ENCODE measurements at regions not wholly inside any gene's neighbourhood (a gene's known extent, or its start where the extent isn't known, plus 50 kb on each side); places are given as distances from the start of the nearest gene placed in this dataset.
"Not testable (repeated sequence)": the region's sequence is repeated elsewhere in the genome, so short reads cannot be mapped to it uniquely, and the experiment has no call there.

GRCh38 chr1:79207331-79207730 is 200.8 kb upstream of the ADGRL4 start:
- no peak for DNase-seq

GRCh38 chr1:79204779-79205479 is 198.4 kb upstream of the ADGRL4 start:
- DNase-seq, result no peak

- no peak for DNase-seq
Measured at GRCh38 chr1:79198832-79199231, 192.3 kb upstream of the ADGRL4 start.

- DNase-seq, result no peak
Measured at GRCh38 chr1:79197421-79197820, 190.9 kb upstream of the ADGRL4 start.

DNA sequence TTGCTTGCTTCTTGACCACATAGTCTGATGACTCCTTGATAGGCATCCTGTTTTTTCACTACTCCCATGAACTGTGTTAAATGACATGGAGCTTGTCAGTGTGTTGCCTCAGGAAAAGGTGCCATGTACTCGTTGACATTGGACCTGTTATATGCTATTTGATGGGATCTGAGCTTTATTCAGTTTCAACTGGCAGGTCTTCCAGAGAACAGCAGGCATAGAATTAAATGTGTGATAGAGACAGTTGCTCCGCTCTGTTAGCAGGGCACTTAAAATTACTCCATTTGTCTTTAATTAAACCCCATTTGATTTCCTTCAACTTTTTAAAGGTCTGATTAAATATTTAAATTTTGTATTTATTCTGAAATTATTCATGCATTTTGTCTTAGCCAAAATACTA is 189.7 kb upstream of the ADGRL4 start:
- no peak for DNase-seq

DNA sequence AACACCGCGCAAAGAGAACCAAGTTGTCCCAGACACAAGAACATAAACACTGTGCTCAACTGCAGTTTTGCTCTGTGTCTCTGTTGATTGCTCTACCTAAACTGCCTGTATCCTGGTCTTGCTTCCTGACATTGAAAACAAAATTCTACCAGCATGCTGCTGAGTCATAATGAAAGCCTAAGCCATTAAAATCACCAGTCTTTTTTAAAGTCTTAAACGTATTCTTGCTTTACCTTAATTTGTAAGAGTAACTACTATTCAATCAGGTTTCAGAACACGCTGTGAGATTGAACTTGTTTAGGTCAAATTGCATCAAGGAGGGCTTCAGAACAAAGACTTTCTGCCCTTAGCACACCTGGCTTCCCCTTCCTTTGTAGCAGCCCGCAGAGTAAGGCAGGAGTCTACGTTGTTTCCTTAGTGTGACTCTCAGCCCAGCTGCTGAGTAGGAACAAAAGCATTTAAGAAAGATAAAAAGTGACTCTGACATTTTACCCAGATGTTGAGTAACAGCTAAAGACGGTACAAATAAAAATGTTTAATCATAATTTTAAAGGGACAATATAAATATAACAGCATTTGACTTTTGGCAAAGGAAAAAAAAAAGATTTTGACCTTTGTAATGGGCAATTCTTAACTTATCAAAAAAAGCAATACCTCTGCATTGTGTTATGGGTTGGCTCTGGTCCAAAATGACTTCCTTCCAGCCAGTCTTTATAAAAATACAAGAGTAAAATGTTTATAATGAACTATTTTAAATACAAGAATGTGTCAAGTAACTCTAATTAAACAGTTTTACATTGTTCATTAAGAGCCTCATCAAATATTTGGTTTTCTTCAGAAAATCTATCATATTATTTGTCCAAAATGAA is 186.9 kb upstream of the ADGRL4 start:
- no peak for DNase-seq

- DNase-seq, result no peak
Measured at GRCh38 chr1:79190074-79190473, 183.5 kb upstream of the ADGRL4 start.

DNA sequence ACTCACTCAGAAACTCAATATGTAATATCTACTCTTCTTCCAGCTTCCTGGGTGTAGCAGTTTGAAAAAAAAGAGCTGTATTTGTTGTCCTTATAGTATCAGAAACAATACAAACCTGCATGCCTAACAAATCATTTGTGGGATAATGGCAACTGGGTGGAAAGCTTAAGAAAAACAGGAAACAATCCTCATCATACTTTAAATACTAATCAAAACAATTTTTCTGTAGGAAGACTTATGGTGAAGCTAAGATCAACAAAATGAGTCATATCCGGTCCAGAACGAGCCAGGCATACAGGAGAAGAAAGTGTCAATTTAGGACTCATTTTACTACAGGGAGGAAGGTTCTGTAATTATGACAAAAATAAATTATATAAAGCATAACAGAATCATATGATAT is 181.8 kb upstream of the ADGRL4 start:
- DNase-seq, result no peak

- DNase-seq, result no peak
Measured at GRCh38 chr1:79186260-79186659, 179.7 kb upstream of the ADGRL4 start.

- DNase-seq, result no peak
Measured at GRCh38 chr1:79177844-79178243, 171.3 kb upstream of the ADGRL4 start.

GRCh38 chr1:79161077-79161476 is 154.5 kb upstream of the ADGRL4 start:
- no peak for DNase-seq

GRCh38 chr1:79155991-79156390 is 149.5 kb upstream of the ADGRL4 start:
- DNase-seq, result no peak

DNA sequence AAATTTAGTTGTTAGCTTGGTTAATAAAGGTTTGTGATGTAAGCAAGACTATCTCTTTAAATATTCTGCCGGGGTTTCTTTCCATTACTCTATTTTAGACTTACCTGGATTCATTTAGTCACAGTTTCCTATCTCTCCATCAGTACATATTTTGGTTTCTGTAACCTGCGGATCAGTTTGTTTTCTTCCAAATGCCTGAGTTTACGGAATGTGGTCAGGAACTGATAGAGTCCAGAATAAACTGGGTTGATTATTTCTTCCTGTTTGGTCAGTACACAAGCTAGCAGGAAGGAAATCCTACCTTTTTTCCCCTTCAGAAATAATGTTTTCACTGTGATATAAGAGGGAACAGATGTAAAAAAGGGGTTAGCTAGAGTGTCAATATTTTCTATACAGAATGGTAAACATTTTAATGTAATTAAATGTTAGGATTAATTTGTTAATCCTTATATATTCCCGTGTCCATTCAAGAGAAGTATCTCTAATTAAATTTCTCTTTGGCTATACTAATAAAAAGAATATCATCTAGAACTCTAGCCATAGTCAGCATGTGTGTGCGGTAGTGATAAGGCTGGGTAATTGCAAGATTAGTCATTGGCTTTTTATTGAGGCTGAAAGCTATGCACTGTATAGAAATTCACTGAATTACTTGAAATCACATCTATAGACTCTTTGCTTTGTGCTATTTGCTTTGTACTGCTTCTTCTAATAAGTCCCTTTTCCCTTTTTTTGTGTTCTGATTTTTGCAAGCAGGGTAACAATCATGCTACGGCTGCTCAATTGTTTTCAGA is 144.7 kb upstream of the ADGRL4 start:
- no peak for DNase-seq

GRCh38 chr1:79150576-79150975 is 144.0 kb upstream of the ADGRL4 start:
- no peak for DNase-seq

DNA sequence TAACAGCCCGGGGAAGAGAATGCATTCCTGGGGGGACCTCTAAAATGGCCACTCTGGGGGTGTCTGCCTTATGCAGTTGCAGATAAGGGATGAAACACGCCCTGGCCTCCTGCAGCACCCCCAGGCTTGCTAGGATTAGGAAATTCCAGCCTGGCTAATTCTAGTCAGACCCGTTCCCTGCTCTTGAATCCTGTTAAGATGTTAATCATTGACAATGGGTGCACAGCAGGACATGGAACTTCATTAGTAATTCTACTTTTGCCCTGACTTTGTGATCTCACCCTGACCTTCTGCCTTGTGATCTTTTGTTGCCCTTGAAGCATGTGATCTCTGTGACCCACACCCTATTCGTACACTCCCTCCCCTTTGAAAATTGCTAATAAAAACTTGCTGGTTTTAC is 131.7 kb upstream of the ADGRL4 start:
- DNase-seq, result not testable (repeated sequence)

DNA sequence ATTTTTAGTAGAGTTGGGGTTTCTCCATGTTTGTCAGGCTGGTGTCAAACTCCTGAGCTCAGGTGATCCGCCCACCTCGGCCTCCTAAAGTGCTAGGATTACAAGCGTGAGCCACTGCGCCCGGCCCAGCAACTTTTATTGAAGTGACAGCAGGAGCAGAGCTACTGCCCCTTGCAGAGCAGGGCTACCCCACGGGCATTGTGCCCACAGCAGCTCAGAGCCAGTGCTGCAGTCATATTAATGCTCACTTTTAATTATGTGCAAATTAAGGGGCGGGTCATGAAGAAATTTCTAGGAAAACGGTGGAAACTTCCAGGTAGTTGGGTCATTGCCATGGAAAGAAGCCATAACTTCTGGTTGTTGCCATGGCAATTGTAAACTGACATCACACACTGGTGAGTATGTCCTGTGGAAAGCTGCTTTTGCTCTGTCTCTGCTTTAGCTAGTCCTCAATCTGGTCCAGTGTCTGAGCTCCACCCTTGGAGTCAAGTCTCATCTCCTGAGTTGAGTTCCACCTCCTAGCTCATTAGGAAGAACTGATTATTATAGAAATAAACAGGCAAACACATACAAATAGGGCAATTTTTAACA is 127.3 kb upstream of the ADGRL4 start:
- no peak for DNase-seq

DNA sequence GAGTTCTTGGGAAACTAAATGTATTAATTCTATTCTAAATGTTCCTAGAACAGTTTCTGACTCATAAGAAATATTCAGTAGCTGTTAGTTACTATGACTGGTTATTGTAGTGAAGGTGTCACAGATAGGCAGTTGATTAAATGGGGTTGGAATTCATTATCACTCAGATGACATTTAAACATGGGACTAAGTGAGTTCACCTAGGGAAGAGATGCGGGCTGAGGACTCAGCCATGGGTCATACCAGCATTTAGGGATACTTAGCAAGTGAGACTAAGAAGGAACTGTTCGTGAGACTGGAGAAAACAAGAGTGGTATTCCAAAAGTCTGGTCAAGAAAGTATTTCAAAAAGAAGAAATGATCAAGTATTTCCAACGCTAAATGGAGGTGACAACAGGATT is 125.1 kb upstream of the ADGRL4 start:
- DNase-seq, result no peak

- no peak for DNase-seq
Measured at GRCh38 chr1:79129914-79130313, 123.4 kb upstream of the ADGRL4 start.

- DNase-seq, result no peak
Measured at GRCh38 chr1:79128722-79129121, 122.2 kb upstream of the ADGRL4 start.

- no peak for DNase-seq
Measured at GRCh38 chr1:79124756-79125155, 118.2 kb upstream of the ADGRL4 start.

DNA sequence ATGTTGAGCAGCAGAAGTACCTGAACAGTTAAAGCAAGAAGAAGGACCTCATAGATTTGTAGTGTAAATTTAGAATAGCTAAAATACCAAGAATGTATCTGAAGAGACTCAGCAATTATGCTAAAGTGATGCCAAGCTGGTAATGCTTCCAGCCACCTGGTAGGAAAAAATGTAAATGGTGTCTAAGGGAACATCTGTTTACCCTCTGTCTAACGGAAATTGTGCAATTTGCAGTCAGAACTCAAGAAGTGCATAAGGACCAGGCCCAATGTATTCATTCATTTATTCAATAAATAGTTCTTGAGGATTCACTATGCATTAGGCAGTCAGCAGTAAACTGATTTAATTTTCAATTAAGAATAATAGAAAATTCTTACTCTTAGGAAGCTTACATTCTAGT is 116.0 kb upstream of the ADGRL4 start:
- no peak for DNase-seq

DNA sequence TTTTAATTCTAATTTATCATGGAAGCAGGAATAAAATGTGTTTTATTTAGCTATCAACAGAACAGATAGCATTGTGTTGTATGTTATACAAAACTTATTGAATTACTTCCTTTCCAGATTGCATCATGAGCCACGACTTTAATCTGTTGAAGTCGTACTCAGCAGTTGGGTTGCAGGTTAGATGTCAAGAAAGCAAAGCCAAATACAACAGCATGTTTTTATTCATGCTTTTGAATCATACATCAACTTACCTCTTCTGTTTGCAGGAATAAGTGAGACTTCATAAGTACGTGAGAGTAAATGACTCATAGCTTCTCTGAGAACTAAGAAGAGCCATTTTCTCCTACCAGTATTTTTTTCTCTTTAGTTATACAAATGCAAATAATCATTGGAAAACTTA is 110.8 kb upstream of the ADGRL4 start:
- no peak for DNase-seq

- DNase-seq, result no peak
Measured at GRCh38 chr1:79113836-79114235, 107.3 kb upstream of the ADGRL4 start.

All from midbrain (tissue), 1 donor.